Mesenchymal stem cell (in vitro differentiated cells and primary cell): ENCODE measurements at regions not wholly inside any gene's neighbourhood (a gene's known extent, or its start where the extent isn't known, plus 50 kb on each side); places are given as distances from the start of the nearest gene placed in this dataset.

ENCODE experiments used
- DNase-seq: peaks from one replicate; pipeline ENCODE4 v3.0.0-alpha.2; 2013
- H2AFZ ChIP-seq: one replicate; pipeline ENCODE4 v1.6.1; 2013; ENCODE audit warnings: low read depth, mild to moderate bottlenecking, control low read depth, inconsistent platforms, low read length, moderate library complexity
- H2AK5ac ChIP-seq: 2 replicates; pipeline ENCODE4 v1.6.1; 2013; ENCODE audit warnings: low read length, moderate library complexity, mild to moderate bottlenecking, inconsistent platforms; ENCODE audit not compliant: severe bottlenecking
- H2BK120ac ChIP-seq: one replicate; pipeline ENCODE4 v1.6.1; 2013; ENCODE audit warnings: low read depth, mild to moderate bottlenecking, inconsistent platforms, low read length, moderate library complexity
- H2BK12ac ChIP-seq, 2 experiments: one replicate each; pipeline ENCODE4 v1.6.1; 2013; ENCODE audit warnings: inconsistent platforms in 2 of 2, low read length in 2 of 2, mild to moderate bottlenecking in 2 of 2, moderate library complexity in 2 of 2, control low read depth in 1 of 2
- H2BK15ac ChIP-seq: one replicate; pipeline ENCODE4 v1.6.1; 2013; ENCODE audit warnings: mild to moderate bottlenecking, low read depth, inconsistent platforms; ENCODE audit not compliant: poor library complexity, severe bottlenecking
- H2BK5ac ChIP-seq: 2 replicates; pipeline ENCODE4 v1.6.1; 2013; ENCODE audit warnings: low read depth, mild to moderate bottlenecking, low read length, control low read depth, inconsistent platforms; ENCODE audit not compliant: poor library complexity, severe bottlenecking
- H3K14ac ChIP-seq, 2 experiments: one replicate each; pipeline ENCODE4 v1.6.1; 2013; ENCODE audit warnings: inconsistent platforms in 2 of 2, low read length in 2 of 2, control low read depth in 1 of 2, mild to moderate bottlenecking in 1 of 2, moderate library complexity in 1 of 2
- H3K18ac ChIP-seq, 2 experiments: one replicate each; pipeline ENCODE4 v1.6.1; 2013; ENCODE audit warnings: inconsistent platforms in 2 of 2, low read length in 2 of 2, control low read depth in 1 of 2, low read depth in 1 of 2, mild to moderate bottlenecking in 1 of 2
- H3K23ac ChIP-seq, 2 experiments: one replicate each; pipeline ENCODE4 v1.6.1; 2013; ENCODE audit warnings: inconsistent platforms in 2 of 2, low read length in 2 of 2, mild to moderate bottlenecking in 2 of 2, moderate library complexity in 2 of 2, control low read depth in 1 of 2
- H3K27ac ChIP-seq: 2 replicates; pipeline ENCODE4 v1.5.1; 2013; ENCODE audit warnings: mild to moderate bottlenecking, moderate library complexity, low read length, control low read depth, inconsistent platforms; ENCODE audit not compliant: poor library complexity, severe bottlenecking
- H3K27me3 ChIP-seq, 2 experiments: 2 replicates each; pipeline versions ENCODE4 v1.6.1 to v1.7.0; 2013; ENCODE audit warnings: low read length in 2 of 2, mild to moderate bottlenecking in 2 of 2, moderate library complexity in 2 of 2, control low read depth in 1 of 2, inconsistent platforms in 1 of 2; ENCODE audit not compliant: control insufficient read depth in 1 of 2, insufficient read depth in 1 of 2
- H3K36me3 ChIP-seq, 2 experiments: 2 replicates each; pipeline versions ENCODE4 v1.6.1 to v1.7.0; 2013; ENCODE audit warnings: low read length in 2 of 2, control low read depth in 1 of 2, inconsistent platforms in 1 of 2, low read depth in 1 of 2, mild to moderate bottlenecking in 1 of 2; ENCODE audit not compliant: insufficient read depth in 2 of 2, control insufficient read depth in 1 of 2
- H3K4ac ChIP-seq, 2 experiments: one replicate each; pipeline ENCODE4 v1.6.1; 2013; ENCODE audit warnings: inconsistent platforms in 2 of 2, low read length in 2 of 2, mild to moderate bottlenecking in 2 of 2, moderate library complexity in 2 of 2, control low read depth in 1 of 2, low read depth in 1 of 2
- H3K4me1 ChIP-seq: 2 replicates; pipeline ENCODE4 v1.6.1; 2013; ENCODE audit warnings: low read depth, low read length, control low read depth; ENCODE audit not compliant: control insufficient read depth, insufficient read depth
- H3K4me2 ChIP-seq: 2 replicates; pipeline ENCODE4 v1.6.1; 2013; ENCODE audit warnings: low read length, mild to moderate bottlenecking, inconsistent platforms; ENCODE audit not compliant: poor library complexity, severe bottlenecking
- H3K4me3 ChIP-seq, 2 experiments: 2 replicates each; pipeline versions ENCODE4 v1.5.1 to v1.7.0; 2013; ENCODE audit warnings: low read length in 2 of 2, mild to moderate bottlenecking in 2 of 2, control low read depth in 1 of 2, low read depth in 1 of 2; ENCODE audit not compliant: insufficient read depth in 1 of 2
- H3K79me1 ChIP-seq: replicated peaks from 2 replicates; pipeline ENCODE4 v1.6.1; 2013; ENCODE audit warnings: mild to moderate bottlenecking, control low read depth, low read length, inconsistent platforms; ENCODE audit not compliant: poor library complexity, severe bottlenecking
- H3K9ac ChIP-seq: 2 replicates; pipeline ENCODE4 v1.7.0; 2013; ENCODE audit warnings: mild to moderate bottlenecking, low read length, moderate library complexity
- H3K9me3 ChIP-seq: 2 replicates; pipeline ENCODE4 v1.7.0; 2013; ENCODE audit warnings: mild to moderate bottlenecking, low read length; ENCODE audit not compliant: control insufficient read depth
- H4K8ac ChIP-seq: one replicate; pipeline ENCODE4 v1.6.1; 2013; ENCODE audit warnings: inconsistent platforms, mild to moderate bottlenecking, low read length, moderate library complexity
- H4K91ac ChIP-seq: one replicate; pipeline ENCODE4 v1.6.1; 2013; ENCODE audit warnings: mild to moderate bottlenecking, low read length, inconsistent platforms
- WGBS: methylation state at CpG from one replicate; pipeline ENCODE4 v1.1.7; 2013; ENCODE audit warnings: mixed read lengths; 5-methylcytosine and 5-hydroxymethylcytosine counted together

DNA sequence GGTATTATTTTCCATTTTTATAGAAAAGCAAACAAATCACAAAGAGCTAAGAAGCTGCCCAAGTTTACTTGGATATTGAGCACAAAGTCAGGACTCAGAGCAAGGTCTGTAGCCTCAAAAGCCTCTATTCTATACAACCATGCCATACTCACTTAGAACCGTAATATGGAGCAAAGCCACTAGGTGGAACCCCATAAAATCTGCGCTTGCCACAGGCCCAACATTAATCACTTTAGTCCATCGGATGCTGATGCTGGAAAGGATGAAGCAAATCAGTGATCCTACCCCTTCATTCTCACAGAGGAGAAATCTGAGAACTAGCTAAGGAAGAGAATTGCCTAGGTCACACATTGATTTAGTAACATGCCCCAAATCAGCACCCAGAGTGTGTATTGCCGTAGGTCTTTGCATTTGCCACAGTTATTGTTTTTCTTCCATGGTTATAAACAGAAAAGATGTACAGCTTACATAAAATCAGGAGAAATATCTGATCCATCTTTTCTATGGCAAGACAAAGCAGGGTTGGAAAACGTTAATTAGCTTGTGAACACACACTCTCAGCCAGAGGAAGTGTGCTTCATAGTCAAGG, 56.7 kb upstream of the RAB38 start:
- Histone ChIP-seq H4K8ac (no peak overlapping the region), H2AFZ (no peak overlapping the region), H3K4me1 (no peaks in the 10 kb centered on the region), H3K79me1 (no peaks in the 10 kb centered on the region), H2BK120ac (no peak overlapping the region), H3K4ac (no peak overlapping the region), H3K4me2 (no peak overlapping the region), H3K36me3 (no peaks in the 10 kb centered on the region), H2AK5ac (no peak overlapping the region), H3K9ac (no peak overlapping the region), H3K9me3 (peaks cover 31% of the 10 kb centered on the region), H3K4me3 (no peak overlapping the region), H3K14ac (no peak overlapping the region), H3K27ac (no peak overlapping the region), H2BK15ac (no peak overlapping the region), H3K27me3 (no peaks in the 10 kb centered on the region), H3K23ac (no peak overlapping the region), H2BK12ac (no peak overlapping the region), H4K91ac (no peak overlapping the region), H3K18ac (no peak overlapping the region), H2BK5ac (no peak overlapping the region)
- WGBS, result 55% methylated on average over 4 of the region's 5 CpGs
- DNase-seq, result peak; percentile 54

DNA sequence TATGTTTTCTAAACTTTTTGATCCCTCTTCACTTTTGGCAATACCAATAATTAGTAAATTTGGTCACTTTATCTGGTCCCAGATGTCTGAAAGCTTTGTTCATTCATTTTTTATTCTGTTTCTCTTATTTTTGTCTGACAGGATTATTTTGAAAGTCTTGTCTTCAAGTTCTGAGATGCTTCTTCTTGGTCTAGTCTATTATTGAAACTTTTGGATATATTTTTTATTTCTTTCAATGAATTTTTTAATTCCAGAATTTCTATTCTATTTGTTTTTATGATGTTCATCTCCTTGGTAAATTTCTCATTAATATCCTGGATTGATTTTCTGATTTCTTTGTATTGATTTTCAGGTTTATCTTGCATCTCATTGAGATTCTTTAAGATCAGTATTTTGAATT, 54.1 kb upstream of the RAB38 start:
- H3K4ac ChIP-seq, result no peak overlapping the region
- H4K91ac ChIP-seq, result no peak overlapping the region
- no peak overlapping the region for H3K4me2 ChIP-seq
- no peak overlapping the region for H2AFZ ChIP-seq
- H3K79me1 ChIP-seq, result no peaks in the 10 kb centered on the region
- H3K9me3 ChIP-seq, result peaks cover 53% of the 10 kb centered on the region
- DNase-seq, result no peak
- no peak overlapping the region for H2BK15ac ChIP-seq
- no peak overlapping the region for H3K27ac ChIP-seq
- no peak overlapping the region for H2AK5ac ChIP-seq
- H3K4me3 ChIP-seq, result no peak overlapping the region
- H4K8ac ChIP-seq, result no peak overlapping the region
- H3K14ac ChIP-seq, result no peak overlapping the region
- no peak overlapping the region for H3K18ac ChIP-seq
- no peak overlapping the region for H2BK5ac ChIP-seq
- no peaks in the 10 kb centered on the region for H3K4me1 ChIP-seq
- no peak overlapping the region for H3K23ac ChIP-seq
- H3K36me3 ChIP-seq, result no peaks in the 10 kb centered on the region
- no peak overlapping the region for H3K9ac ChIP-seq
- no peaks in the 10 kb centered on the region for H3K27me3 ChIP-seq
- H2BK12ac ChIP-seq, result no peak overlapping the region
- H2BK120ac ChIP-seq, result no peak overlapping the region
